Stimulated activated effector memory CD8-positive, alpha-beta T cell treated with anti-CD3 and anti-CD28 coated beads, Interleukin-12 subunit alpha, Interleukin-12 subunit beta, amount 100 ng/mL, for 72 hours (primary cell): ENCODE measurements at regions not wholly inside any gene's neighbourhood (a gene's known extent, or its start where the extent isn't known, plus 50 kb on each side); places are given as distances from the start of the nearest gene placed in this dataset.

Experiments
- ATAC-seq: fragments of 150-1000 bp; cut with Tn5 transposase; 2 replicates; pipeline ENCODE4 v1.10.0; 2021
- DNase-seq, 2 donors: peaks; one replicate each; pipeline ENCODE4 v3.0.0; 2021 to 2022; ENCODE audit warnings: low spot score in 2 of 2
- H3K27ac Mint-ChIP-seq: one replicate; pipeline ENCODE4 v1.8.0; 2022; ENCODE audit warnings: mild to moderate bottlenecking, mixed read lengths
- H3K36me3 Mint-ChIP-seq: one replicate; pipeline ENCODE4 v1.8.0; 2022; ENCODE audit warnings: mild to moderate bottlenecking, mixed read lengths
- H3K4me1 Mint-ChIP-seq: one replicate; pipeline ENCODE4 v1.8.0; 2022; ENCODE audit warnings: mixed read lengths
- H3K4me3 Mint-ChIP-seq: one replicate; pipeline ENCODE4 v1.8.0; 2022; ENCODE audit warnings: mild to moderate bottlenecking, mixed read lengths
- H3K9me3 Mint-ChIP-seq: one replicate; pipeline ENCODE4 v1.8.0; 2022; ENCODE audit warnings: mixed read lengths

DNA sequence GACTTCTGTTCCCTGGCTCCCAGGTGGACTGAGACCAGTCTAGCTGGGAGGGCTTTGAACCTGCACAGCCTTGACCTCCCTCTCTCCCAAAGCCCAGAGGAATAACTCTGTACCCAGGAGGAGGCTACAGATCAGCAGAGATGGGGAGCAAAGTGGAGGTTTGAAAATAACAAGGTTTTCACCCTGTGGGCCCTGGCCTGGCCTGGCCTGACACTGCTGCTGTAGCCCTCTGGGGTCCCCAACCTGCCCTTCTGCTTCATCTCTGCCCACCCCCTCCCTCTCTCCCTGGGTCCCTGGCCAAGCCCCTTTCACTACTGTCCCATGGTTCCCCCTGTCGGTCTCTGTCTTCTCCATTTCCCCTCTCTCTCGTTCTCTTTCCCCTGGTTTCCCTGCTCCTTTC, 225.2 kb downstream of the BUD13 start:
- Mint-ChIP-seq H3K4me1 (no peaks in the 10 kb centered on the region), H3K4me3 (no peak overlapping the region), H3K36me3 (no peaks in the 10 kb centered on the region), H3K9me3 (no peaks in the 10 kb centered on the region), H3K27ac (no peak overlapping the region)
- DNase-seq: no peak
- ATAC-seq: no peak

DNA sequence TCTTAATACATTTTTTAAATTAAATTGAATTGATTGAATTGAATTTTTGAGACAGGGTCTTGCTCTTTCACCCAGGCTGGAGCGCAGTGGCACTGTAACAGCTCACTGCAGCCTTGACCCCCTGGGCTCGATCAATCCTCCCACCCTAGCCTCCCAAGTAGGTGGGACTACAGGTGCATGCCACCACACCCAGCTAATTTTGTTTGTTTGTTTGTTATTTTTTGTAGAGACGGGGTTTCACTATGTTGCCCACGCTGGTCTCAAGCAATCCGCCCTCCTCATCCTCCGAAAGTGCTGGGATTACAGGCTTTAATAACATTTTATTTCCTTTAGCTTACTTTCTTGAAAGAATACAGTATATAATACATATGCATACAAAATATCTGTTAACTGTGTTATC, 226.9 kb downstream of the BUD13 start:
- Mint-ChIP-seq H3K9me3 (no peaks in the 10 kb centered on the region), H3K36me3 (no peaks in the 10 kb centered on the region), H3K4me3 (no peak overlapping the region), H3K4me1 (no peaks in the 10 kb centered on the region), H3K27ac (no peak overlapping the region)
- DNase-seq: no peak
- ATAC-seq: no peak

DNA sequence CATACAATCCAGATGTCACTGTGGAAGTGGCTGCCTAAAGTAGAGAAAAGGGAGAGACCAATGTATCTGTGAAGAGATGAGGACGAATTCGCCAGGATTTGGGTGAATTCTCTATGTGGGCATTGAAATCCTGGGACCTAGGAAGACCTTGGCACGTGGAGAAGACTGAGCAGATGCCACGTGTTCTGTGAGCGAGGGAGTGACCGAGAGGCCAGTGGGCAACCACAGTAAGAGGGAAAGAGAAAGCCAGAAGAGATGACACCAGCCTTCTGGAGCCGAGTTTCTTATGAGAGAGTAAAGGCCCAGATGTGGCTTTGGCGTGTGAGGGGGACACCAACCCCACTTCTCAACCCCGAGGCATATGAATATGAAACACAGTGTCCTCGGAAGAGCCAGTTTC, 228.1 kb downstream of the BUD13 start:
- Mint-ChIP-seq H3K4me1 (no peaks in the 10 kb centered on the region), H3K27ac (no peak overlapping the region), H3K4me3 (no peak overlapping the region), H3K9me3 (no peaks in the 10 kb centered on the region), H3K36me3 (no peaks in the 10 kb centered on the region)
- DNase-seq (no peak), ATAC-seq (no peak)

DNA sequence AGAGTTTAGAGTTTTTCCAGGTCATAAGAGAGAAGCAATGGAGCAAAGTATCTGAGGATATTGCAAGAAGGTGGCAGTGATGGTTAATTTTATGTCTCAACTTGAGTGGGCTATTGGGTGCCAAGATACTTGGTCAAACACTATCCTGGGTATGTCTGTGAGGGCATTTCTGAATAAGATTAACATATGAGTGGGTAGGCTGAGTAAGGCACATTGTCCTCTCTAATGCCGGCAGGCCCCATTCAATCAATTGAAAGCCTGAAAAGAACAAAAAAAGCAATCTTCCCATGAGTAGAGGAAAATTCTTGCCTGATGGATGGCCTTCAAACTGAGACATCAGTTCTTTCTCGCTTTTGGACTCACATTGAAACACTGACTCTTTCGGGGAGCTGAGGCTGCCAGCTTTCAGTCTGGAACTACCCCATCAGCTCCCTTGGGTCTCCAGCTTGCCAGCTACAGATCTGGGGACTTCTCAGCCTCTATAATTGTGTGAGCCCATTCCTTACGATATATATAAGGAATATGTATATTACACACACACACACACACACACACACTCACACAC, 228.8 kb downstream of the BUD13 start:
- ATAC-seq (no peak), DNase-seq (no peak)
- no peaks in the 10 kb centered on the region for H3K4me1 Mint-ChIP-seq

DNA sequence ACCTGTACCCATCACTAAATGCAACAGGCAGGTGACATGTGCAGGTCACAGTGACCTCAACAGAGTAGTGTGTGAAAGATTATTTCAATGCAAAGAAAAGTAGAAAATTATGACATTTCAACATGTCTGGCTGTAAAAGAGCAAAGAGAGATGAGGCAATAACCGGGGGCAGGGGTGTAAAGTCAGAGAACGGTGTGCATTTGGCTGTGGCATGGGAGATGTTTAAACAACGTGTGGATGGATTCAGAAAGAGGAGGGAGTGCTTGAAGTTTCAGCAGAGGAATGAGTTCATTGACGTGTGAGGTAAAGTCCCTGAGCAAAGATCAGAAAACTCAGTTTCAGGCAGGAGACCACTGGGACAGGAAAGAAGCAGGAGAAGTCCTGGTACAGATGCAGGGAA, 229.7 kb downstream of the BUD13 start:
- H3K27ac Mint-ChIP-seq: no peak overlapping the region
- no peaks in the 10 kb centered on the region for H3K4me1 Mint-ChIP-seq
- DNase-seq (no peak), ATAC-seq (no peak)
- no peaks in the 10 kb centered on the region for H3K36me3 Mint-ChIP-seq
- no peaks in the 10 kb centered on the region for H3K9me3 Mint-ChIP-seq
- H3K4me3 Mint-ChIP-seq: no peak overlapping the region

More for the DNA sequence above, 228.8 kb downstream of the BUD13 start:
- H3K9me3 Mint-ChIP-seq: no peaks in the 10 kb centered on the region
- no peaks in the 10 kb centered on the region for H3K36me3 Mint-ChIP-seq
- H3K4me3 Mint-ChIP-seq: no peak overlapping the region
- no peak overlapping the region for H3K27ac Mint-ChIP-seq

DNA sequence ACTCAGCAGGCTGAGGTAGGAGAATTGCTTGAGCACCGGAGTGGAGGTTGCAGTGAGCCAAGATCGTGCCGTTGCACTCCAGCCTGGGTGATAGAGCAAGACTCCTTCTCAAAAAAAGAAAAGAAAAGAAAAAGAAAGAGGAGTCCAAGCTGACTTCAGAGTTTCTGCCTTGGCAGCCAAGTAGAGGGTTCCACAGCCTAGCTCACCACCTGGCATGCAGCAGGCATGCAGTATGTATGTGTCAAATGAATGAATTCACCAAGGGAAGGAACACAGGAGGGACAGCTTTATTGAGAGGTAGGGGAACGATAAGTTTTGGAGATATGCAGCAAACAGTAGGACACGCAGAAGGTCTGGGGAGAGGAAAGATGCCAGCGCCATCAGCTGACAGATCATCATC, 230.4 kb downstream of the BUD13 start:
- Mint-ChIP-seq H3K27ac (no peak overlapping the region), H3K4me3 (no peak overlapping the region), H3K9me3 (no peaks in the 10 kb centered on the region), H3K36me3 (no peaks in the 10 kb centered on the region), H3K4me1 (no peaks in the 10 kb centered on the region)
- DNase-seq (no peak), ATAC-seq (no peak)

DNA sequence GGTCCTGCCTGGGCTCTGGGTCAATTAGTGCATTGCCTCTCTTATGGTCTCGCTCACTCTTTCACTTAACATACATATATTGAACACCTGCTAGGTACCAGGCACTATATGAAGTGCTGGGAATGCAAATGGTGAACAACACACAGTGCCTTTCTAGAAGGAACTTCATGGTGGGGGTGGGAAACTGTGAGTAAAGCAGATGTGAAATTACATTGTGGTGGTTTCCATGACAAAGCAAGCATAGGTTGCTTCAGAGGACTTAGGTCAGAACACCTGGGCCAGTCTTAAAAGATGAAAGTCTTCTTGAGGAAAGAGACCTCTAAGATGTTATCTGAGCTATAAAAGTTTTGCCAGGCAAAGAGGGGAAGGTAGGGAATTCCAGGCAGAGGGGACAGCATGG, 231.3 kb downstream of the BUD13 start:
- ATAC-seq (no peak), DNase-seq (no peak)
- H3K36me3 Mint-ChIP-seq: no peaks in the 10 kb centered on the region
- no peaks in the 10 kb centered on the region for H3K9me3 Mint-ChIP-seq
- H3K4me3 Mint-ChIP-seq: no peak overlapping the region
- no peaks in the 10 kb centered on the region for H3K4me1 Mint-ChIP-seq
- no peak overlapping the region for H3K27ac Mint-ChIP-seq

DNA sequence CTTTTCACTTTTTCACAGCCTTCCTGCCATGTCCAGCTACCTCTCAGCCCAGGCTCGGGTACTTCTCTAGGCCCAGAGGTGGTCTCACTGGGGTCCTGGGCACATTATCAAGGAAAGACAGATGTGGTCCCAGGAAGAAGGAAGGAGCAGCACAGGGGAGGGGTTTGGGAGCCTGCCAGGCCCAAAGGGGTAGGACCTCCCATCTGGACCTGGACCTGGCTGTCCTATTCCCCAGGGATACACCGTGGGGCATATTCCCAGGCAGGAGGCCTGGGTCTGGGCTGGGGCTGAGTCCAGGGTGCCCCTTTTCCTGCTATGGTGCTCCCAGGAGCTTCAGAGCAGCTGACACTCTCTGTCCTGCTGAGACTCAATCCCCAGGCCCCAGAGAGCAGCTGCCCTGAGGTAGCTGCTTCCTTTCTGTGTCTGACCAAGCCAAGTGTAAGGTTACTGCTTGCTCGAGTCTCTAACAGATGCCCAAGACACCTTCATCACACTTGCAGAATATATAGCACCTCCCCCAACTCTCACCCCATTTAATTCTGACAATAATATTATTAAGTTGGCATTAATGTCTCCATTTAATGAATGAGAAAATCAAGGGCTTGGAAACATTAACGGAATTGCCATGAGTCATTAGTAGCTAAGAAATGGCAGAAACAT, 232.0 kb downstream of the BUD13 start:
- Mint-ChIP-seq H3K4me1 (no peaks in the 10 kb centered on the region), H3K27ac (no peak overlapping the region), H3K9me3 (no peaks in the 10 kb centered on the region), H3K36me3 (no peaks in the 10 kb centered on the region), H3K4me3 (no peak overlapping the region)
- DNase-seq (no peak), ATAC-seq (no peak)

DNA sequence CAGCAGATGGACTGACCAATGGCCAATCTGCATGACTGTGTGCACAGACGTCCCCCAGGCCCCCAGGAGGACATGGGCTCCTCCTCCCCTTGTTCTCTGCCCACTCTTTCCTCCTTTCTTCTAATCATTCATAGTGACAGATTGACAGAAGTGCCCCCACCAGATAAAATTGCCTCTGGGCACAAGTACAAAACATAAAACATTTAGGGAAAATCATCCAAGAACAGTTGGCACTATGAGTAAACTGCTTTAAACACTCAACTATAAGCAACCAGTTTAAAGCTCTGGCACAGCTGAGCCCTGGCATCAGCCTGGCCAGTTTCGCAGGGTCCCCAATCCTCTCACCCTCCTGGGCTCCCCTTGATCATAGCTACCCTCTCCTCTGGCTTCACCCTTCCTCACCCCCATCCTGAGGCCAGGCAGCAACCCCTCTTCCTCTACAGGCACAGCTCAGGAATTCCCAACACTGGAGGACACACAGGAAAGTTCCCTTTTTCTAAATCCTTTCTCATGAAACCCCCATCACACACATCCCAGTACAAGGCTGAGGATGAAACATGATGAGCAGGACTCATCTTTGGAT, 232.9 kb downstream of the BUD13 start:
- Mint-ChIP-seq H3K4me1 (no peaks in the 10 kb centered on the region), H3K36me3 (no peaks in the 10 kb centered on the region), H3K27ac (no peak overlapping the region), H3K9me3 (no peaks in the 10 kb centered on the region), H3K4me3 (no peak overlapping the region)
- ATAC-seq (no peak), DNase-seq (no peak)

DNA sequence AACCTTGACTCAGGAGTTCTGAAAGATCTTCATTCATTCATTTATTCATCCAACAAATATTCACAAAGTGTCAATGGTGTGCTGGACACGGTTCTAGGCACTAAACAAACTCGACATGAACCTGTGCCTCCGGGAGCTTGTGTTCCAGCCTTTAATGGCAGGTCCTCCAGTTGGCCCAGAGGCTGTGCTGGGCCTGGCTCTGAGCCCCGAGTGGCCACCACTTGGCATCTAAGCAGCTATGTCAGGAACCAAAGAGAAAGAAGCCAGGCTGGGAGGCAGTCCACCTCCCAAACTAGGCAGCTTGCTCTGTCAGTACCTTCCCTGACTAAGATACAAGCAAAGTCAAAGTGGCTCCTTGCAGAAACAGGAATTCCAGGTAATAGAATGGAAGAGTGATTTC, 233.6 kb downstream of the BUD13 start:
- H3K4me1 Mint-ChIP-seq: no peaks in the 10 kb centered on the region

DNA sequence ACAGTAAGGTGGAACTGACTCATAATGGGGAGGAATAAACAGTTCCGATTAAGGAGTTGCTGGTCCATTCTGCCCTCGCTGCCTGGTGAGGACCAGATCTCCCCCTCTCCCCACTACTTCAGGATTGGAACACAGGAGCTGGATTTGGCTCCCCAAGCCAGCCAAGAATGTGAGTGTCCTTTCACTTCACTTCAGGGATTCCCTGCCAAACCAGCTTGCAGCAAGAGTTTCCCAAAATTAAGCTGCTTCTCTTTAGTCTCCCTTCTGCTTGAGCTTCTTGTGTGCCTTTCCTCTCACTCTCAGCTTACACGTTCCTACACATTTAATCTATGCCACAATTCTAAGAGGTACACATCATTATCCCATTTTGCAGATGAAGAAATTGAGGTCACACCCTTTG, 234.1 kb downstream of the BUD13 start:
- DNase-seq: no peak
- Mint-ChIP-seq H3K4me3 (no peak overlapping the region), H3K4me1 (no peaks in the 10 kb centered on the region), H3K9me3 (no peaks in the 10 kb centered on the region), H3K36me3 (no peaks in the 10 kb centered on the region), H3K27ac (no peak overlapping the region)
- ATAC-seq: no peak

More for the DNA sequence above, 233.6 kb downstream of the BUD13 start:
- H3K27ac Mint-ChIP-seq: no peak overlapping the region
- no peak overlapping the region for H3K4me3 Mint-ChIP-seq
- H3K9me3 Mint-ChIP-seq: no peaks in the 10 kb centered on the region
- ATAC-seq: no peak
- DNase-seq: no peak
- no peaks in the 10 kb centered on the region for H3K36me3 Mint-ChIP-seq

DNA sequence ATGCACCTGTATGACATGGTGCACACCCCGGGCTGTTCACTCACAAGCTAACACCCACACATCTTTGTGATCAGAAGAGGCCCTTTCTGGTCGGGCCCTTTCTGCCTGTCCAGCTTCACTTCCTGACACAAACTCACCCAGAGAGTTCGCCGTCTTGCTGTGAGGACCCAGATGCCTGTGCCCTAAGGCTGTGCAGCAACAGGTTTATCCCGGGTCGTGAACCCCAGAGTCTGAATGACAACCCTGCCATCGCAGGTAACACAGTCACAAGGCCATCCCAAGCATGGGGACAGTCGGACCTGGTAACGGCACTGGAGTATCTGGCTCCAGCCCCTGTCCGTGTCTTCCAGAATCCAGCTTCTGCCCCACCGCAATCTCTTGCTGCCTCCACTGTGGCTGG, 235.1 kb downstream of the BUD13 start:
- H3K36me3 Mint-ChIP-seq: no peaks in the 10 kb centered on the region
- no peaks in the 10 kb centered on the region for H3K9me3 Mint-ChIP-seq
- ATAC-seq (no peak), DNase-seq (no peak)
- H3K4me3 Mint-ChIP-seq: no peak overlapping the region
- no peak overlapping the region for H3K27ac Mint-ChIP-seq
- H3K4me1 Mint-ChIP-seq: no peaks in the 10 kb centered on the region

DNA sequence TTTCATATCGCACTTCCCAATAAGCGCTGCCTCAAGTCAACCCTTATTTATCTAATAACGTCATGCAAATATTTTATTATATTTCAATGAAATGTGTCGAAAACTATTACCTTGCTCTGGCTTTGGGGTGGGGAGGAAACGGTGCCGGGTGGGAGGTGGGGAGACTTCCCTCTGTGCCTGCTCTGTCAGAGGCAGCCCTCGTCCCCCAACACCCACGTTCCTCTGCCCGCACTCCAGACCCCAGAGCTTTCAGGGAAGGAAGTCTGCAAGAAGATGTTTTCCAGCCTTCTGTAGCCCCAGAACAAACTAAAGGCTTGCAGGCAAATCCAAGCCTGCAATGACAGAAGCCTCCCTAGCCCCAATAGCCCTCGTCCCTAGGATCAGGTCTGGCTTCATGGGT, 235.7 kb downstream of the BUD13 start:
- Mint-ChIP-seq H3K4me3 (no peak overlapping the region), H3K27ac (no peak overlapping the region), H3K36me3 (no peaks in the 10 kb centered on the region), H3K4me1 (no peaks in the 10 kb centered on the region), H3K9me3 (no peaks in the 10 kb centered on the region)
- no peak for DNase-seq
- ATAC-seq: no peak

DNA sequence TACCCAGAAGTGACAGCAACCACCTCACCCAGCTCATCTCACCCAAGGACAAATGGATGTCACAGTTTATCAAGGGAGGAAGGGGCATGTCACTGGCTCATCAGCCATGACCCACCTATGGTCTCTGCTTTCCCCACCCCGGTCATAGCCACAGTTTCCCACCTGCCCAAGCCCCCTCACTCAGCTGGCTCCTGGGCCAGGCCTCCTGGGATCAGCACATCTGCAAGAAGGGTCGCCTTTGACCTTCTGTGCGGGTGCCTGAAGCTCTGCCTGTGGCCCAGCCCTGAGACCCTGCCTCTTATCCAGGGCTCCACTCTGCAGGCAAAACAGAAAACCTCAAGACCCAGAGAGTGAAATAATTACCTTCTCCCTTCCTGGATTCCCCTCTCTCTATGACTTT, 236.4 kb downstream of the BUD13 start:
- Mint-ChIP-seq H3K36me3 (no peaks in the 10 kb centered on the region), H3K4me1 (no peaks in the 10 kb centered on the region), H3K4me3 (no peak overlapping the region), H3K9me3 (no peaks in the 10 kb centered on the region), H3K27ac (no peak overlapping the region)
- DNase-seq (no peak), ATAC-seq (no peak)

DNA sequence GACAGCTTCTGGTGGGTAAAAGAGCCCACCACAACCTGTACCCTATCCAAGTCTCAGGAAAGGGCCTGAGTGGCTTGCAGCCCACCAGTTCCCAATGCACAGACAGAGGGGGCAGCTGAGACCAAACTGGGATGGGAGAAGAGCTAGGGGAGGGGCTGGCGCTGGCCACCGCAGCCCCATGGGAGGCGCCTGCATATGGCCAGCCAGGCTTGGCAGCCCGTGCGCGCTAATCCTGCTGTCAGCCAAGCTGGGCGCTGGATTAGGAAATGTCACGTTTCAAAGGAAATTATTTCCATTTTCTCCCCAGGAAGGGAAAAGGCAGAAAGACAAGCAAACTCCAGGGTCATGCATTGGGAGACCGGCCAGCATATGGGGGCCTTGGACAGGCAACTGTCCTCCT, 236.8 kb downstream of the BUD13 start:
- H3K36me3 Mint-ChIP-seq: no peaks in the 10 kb centered on the region
- no peak overlapping the region for H3K27ac Mint-ChIP-seq
- H3K4me1 Mint-ChIP-seq: no peaks in the 10 kb centered on the region
- H3K4me3 Mint-ChIP-seq: no peak overlapping the region
- no peaks in the 10 kb centered on the region for H3K9me3 Mint-ChIP-seq
- ATAC-seq: no peak
- no peak for DNase-seq

DNA sequence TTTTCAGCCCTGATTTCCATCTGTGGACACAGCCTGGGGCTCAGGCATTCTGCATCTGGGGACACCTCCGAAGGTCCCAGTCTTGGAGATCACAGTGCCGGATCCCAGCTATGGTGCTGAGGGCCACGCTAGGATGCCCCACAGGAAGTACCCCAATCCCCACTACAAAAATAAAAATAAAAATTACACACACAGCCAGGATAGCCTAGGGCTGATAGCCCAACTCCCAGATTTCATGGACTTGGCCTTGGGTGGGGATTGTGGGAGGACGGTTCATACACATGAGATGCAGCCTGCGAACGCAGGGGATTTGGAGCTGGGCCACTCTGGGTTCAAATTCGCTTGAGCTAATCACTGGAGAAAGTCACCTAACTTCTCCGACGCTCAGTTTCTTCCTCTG, 237.7 kb downstream of the BUD13 start:
- H3K9me3 Mint-ChIP-seq: no peaks in the 10 kb centered on the region
- H3K27ac Mint-ChIP-seq: no peak overlapping the region
- ATAC-seq (no peak), DNase-seq (no peak)
- no peak overlapping the region for H3K4me3 Mint-ChIP-seq
- no peaks in the 10 kb centered on the region for H3K36me3 Mint-ChIP-seq
- no peaks in the 10 kb centered on the region for H3K4me1 Mint-ChIP-seq
